ENCODE measurements at regions not wholly inside any gene's neighbourhood (a gene's known extent, or its start where the extent isn't known, plus 50 kb on each side); places are given as distances from the start of the nearest gene placed in this dataset.

- Histone ChIP-seq H3K4me3 (ENCODE audit: low read length, poor library complexity, severe bottlenecking) (no peak overlapping the region), H2AFZ (ENCODE audit: low read length) (no peak overlapping the region), H3F3A (ENCODE audit: low read depth) (no peaks in the 10 kb centered on the region), H4K20me1 (ENCODE audit: insufficient read depth, low read length, poor library complexity, severe bottlenecking) (no peaks in the 10 kb centered on the region), H3K4me2 (ENCODE audit: low read depth, low read length, poor library complexity, severe bottlenecking) (no peak overlapping the region), H3K79me2 (ENCODE audit: insufficient read depth, low read length) (no peaks in the 10 kb centered on the region), H3K9me3 (ENCODE audit: insufficient read depth, low read depth, low read length) (no peaks in the 10 kb centered on the region), H3K36me3 (ENCODE audit: insufficient read depth, low read length) (no peaks in the 10 kb centered on the region), H3K27me3 (ENCODE audit: insufficient read depth, low read length, poor library complexity, severe bottlenecking) (peaks cover 5% of the 10 kb centered on the region), H3K9me2 (replicated peaks; ENCODE audit: low read depth, low read length) (no peaks in the 10 kb centered on the region), H3K4me1 (ENCODE audit: insufficient read depth, low read length, poor library complexity, severe bottlenecking) (no peaks in the 10 kb centered on the region), H3K9ac (ENCODE audit: low read depth, low read length, poor library complexity, severe bottlenecking) (no peak overlapping the region)
- TF ChIP-seq EZH2phosphoT487 (IDR thresholded peaks at IDR 0.05; ENCODE audit: borderline replicate concordance) (no peak), CTCF (conservative IDR thresholded peaks at IDR 0.05; ENCODE audit: low read length) (no peak)
Observed at GRCh38 chr15:94987085-94987484, 755.7 kb downstream of the MCTP2 start.

GRCh38 chr15:94991718-94992117 is 760.4 kb downstream of the MCTP2 start:
- Histone ChIP-seq H3K9me2 (replicated peaks; ENCODE audit: low read depth, low read length) (no peaks in the 10 kb centered on the region), H3F3A (ENCODE audit: low read depth) (no peaks in the 10 kb centered on the region), H3K79me2 (ENCODE audit: insufficient read depth, low read length) (no peaks in the 10 kb centered on the region), H3K9ac (ENCODE audit: low read depth, low read length, poor library complexity, severe bottlenecking) (no peak overlapping the region), H3K27me3 (ENCODE audit: insufficient read depth, low read length, poor library complexity, severe bottlenecking) (peaks cover 5% of the 10 kb centered on the region), H3K4me2 (ENCODE audit: low read depth, low read length, poor library complexity, severe bottlenecking) (no peak overlapping the region), H2AFZ (ENCODE audit: low read length) (no peak overlapping the region), H3K36me3 (ENCODE audit: insufficient read depth, low read length) (no peaks in the 10 kb centered on the region), H3K9me3 (ENCODE audit: insufficient read depth, low read depth, low read length) (no peaks in the 10 kb centered on the region), H3K4me1 (ENCODE audit: insufficient read depth, low read length, poor library complexity, severe bottlenecking) (no peaks in the 10 kb centered on the region), H4K20me1 (ENCODE audit: insufficient read depth, low read length, poor library complexity, severe bottlenecking) (no peaks in the 10 kb centered on the region), H3K4me3 (ENCODE audit: low read length, poor library complexity, severe bottlenecking) (no peak overlapping the region)
- TF ChIP-seq CTCF (conservative IDR thresholded peaks at IDR 0.05; ENCODE audit: low read length): no peak
- no peak for TF ChIP-seq EZH2phosphoT487 (IDR thresholded peaks at IDR 0.05; ENCODE audit: borderline replicate concordance)

GRCh38 chr15:95009635-95010034 is 778.3 kb downstream of the MCTP2 start:
- Histone ChIP-seq H3K9me2 (replicated peaks; ENCODE audit: low read depth, low read length) (no peaks in the 10 kb centered on the region), H3K4me1 (ENCODE audit: insufficient read depth, low read length, poor library complexity, severe bottlenecking) (no peaks in the 10 kb centered on the region), H3K27me3 (ENCODE audit: insufficient read depth, low read length, poor library complexity, severe bottlenecking) (no peaks in the 10 kb centered on the region), H3K4me2 (ENCODE audit: low read depth, low read length, poor library complexity, severe bottlenecking) (no peak overlapping the region), H3K36me3 (ENCODE audit: insufficient read depth, low read length) (no peaks in the 10 kb centered on the region), H3K9ac (ENCODE audit: low read depth, low read length, poor library complexity, severe bottlenecking) (no peak overlapping the region), H3K4me3 (ENCODE audit: low read length, poor library complexity, severe bottlenecking) (no peak overlapping the region), H3F3A (ENCODE audit: low read depth) (no peaks in the 10 kb centered on the region), H4K20me1 (ENCODE audit: insufficient read depth, low read length, poor library complexity, severe bottlenecking) (no peaks in the 10 kb centered on the region), H3K79me2 (ENCODE audit: insufficient read depth, low read length) (no peaks in the 10 kb centered on the region), H2AFZ (ENCODE audit: low read length) (no peak overlapping the region), H3K9me3 (ENCODE audit: insufficient read depth, low read depth, low read length) (no peaks in the 10 kb centered on the region)
- TF ChIP-seq CTCF (conservative IDR thresholded peaks at IDR 0.05; ENCODE audit: low read length) (no peak), EZH2phosphoT487 (IDR thresholded peaks at IDR 0.05; ENCODE audit: borderline replicate concordance) (no peak)
